ENCODE measurements at regions not wholly inside any gene's neighbourhood (a gene's known extent, or its start where the extent isn't known, plus 50 kb on each side); places are given as distances from the start of the nearest gene placed in this dataset.

- TF ChIP-seq CTCF (optimal IDR thresholded peaks at IDR 0.05 in 1 of 3, IDR thresholded peaks at IDR 0.05 in 1 of 3, conservative IDR thresholded peaks at IDR 0.05 in 1 of 3; ENCODE audit: extremely low read depth in 1 of 3, insufficient read depth in 2 of 3, low read length in 3 of 3) (no peak), EZH2 (IDR thresholded peaks at IDR 0.05; ENCODE audit: low read length) (no peak)
Observed at GRCh38 chr2:200746301-200746700, 65.4 kb upstream of the BZW1 start.

All from keratinocyte (primary cell).